B cell (primary cell): ENCODE measurements at regions not wholly inside any gene's neighbourhood (a gene's known extent, or its start where the extent isn't known, plus 50 kb on each side); places are given as distances from the start of the nearest gene placed in this dataset.

Experiments used
- ATAC-seq: fragments of 200-7000 bp; cut with Tn5 transposase; one replicate; pipeline ENCODE4 v1.10.0; 2021; ENCODE audit warnings: low read depth, mild to moderate bottlenecking, moderate number of reproducible peaks, moderate library complexity
- CTCF ChIA-PET: fragments of 350-600 bp; sonication (Branson Sonifier 250); formaldehyde crosslinking; loops from one replicate; lab custom pipeline; 2021; ENCODE audit warnings: antibody characterized with exemption, inconsistent platforms; lab: Charles Lee
- POLR2A ChIA-PET: fragments of 350-600 bp; sonication (Branson Sonifier 250); formaldehyde crosslinking; loops from one replicate; lab custom pipeline; 2021; ENCODE audit warnings: antibody characterized with exemption; lab: Charles Lee
- DNase-seq: peaks from one replicate; pipeline ENCODE4 v3.0.0; 2013
- H2AFZ ChIP-seq: 2 replicates; pipeline ENCODE4 v1.6.1; 2012; ENCODE audit warnings: mild to moderate bottlenecking, low read depth, low read length; ENCODE audit not compliant: insufficient read depth, poor library complexity, severe bottlenecking
- H3K27ac ChIP-seq, 2 donors: 1 replicate in 1 of 2; 2 replicates in 1 of 2; pipeline ENCODE4 v1.5.1; 2012 to 2013; ENCODE audit warnings: low read length in 2 of 2, mild to moderate bottlenecking in 2 of 2, moderate library complexity in 1 of 2
- H3K27me3 ChIP-seq, 4 experiments: fragments of 200-600 bp in 1 of 4; sonication (generic) in 1 of 4; replicated peaks in 1 of 4; 1 replicate in 2 of 4; 2 replicates in 2 of 4; pipeline versions ENCODE4 v1.6.1 to v1.7.0; 2013 to 2016; ENCODE audit warnings: low read length in 3 of 4, mild to moderate bottlenecking in 2 of 4, mixed read lengths in 1 of 4, moderate library complexity in 1 of 4; ENCODE audit not compliant: insufficient read depth in 4 of 4, control insufficient read depth in 3 of 4; ENCODE audit errors: control extremely low read depth in 1 of 4
- H3K36me3 ChIP-seq, 2 experiments: replicated peaks in 1 of 2; 1 replicate in 1 of 2; 2 replicates in 1 of 2; pipeline versions ENCODE4 v1.6.1 to v1.7.1; 2013; ENCODE audit warnings: low read length in 1 of 2; ENCODE audit not compliant: insufficient read depth in 2 of 2, control insufficient read depth in 1 of 2; ENCODE audit errors: control extremely low read depth in 1 of 2, extremely low read depth in 1 of 2
- H3K4me1 ChIP-seq, 2 donors: fragments of 200-600 bp in 1 of 2; sonication (generic) in 1 of 2; 1 replicate in 1 of 2; 2 replicates in 1 of 2; pipeline versions ENCODE4 v1.5.1 to v1.6.1; 2013 to 2017; ENCODE audit warnings: low read length in 2 of 2; ENCODE audit not compliant: control insufficient read depth in 2 of 2, insufficient read depth in 2 of 2
- H3K4me2 ChIP-seq: replicated peaks from 2 replicates; pipeline ENCODE3; 2012; ENCODE audit warnings: mild to moderate bottlenecking, low read depth, low read length; ENCODE audit not compliant: poor library complexity, severe bottlenecking
- H3K4me3 ChIP-seq, 5 experiments: fragments of 200-600 bp in 1 of 5; sonication (generic) in 1 of 5; 1 replicate in 3 of 5; 2 replicates in 2 of 5; pipeline versions ENCODE4 v1.5.1 to v1.7.0; 2011 to 2016; ENCODE audit warnings: low read length in 4 of 5, mild to moderate bottlenecking in 4 of 5, low read depth in 2 of 5, control low read depth in 1 of 5, moderate library complexity in 1 of 5; ENCODE audit not compliant: insufficient read depth in 1 of 5; ENCODE audit errors: control extremely low read depth in 1 of 5, extremely low read depth in 1 of 5
- H3K79me2 ChIP-seq: fragments of 200-600 bp; sonication (generic); one replicate; pipeline ENCODE4 v1.6.0; 2016; ENCODE audit warnings: low read length; ENCODE audit not compliant: control insufficient read depth, insufficient read depth
- H3K9ac ChIP-seq: fragments of 200-600 bp; sonication (generic); 2 replicates; pipeline ENCODE4 v1.6.1; 2017; ENCODE audit warnings: mild to moderate bottlenecking, low read length, moderate library complexity
- H3K9me3 ChIP-seq, 3 donors: one replicate each; pipeline versions ENCODE4 v1.6.1 to v1.7.1; 2013; ENCODE audit warnings: low read length in 2 of 3; ENCODE audit not compliant: control insufficient read depth in 2 of 3, insufficient read depth in 1 of 3; ENCODE audit errors: control extremely low read depth in 1 of 3
- H4K20me1 ChIP-seq: 2 replicates; pipeline ENCODE4 v1.6.0; 2012; ENCODE audit warnings: mild to moderate bottlenecking, low read length; ENCODE audit not compliant: insufficient read depth, control insufficient read depth, poor library complexity, severe bottlenecking
- H3K27ac Mint-ChIP-seq: one replicate; pipeline ENCODE4 v1.8.0; 2021; ENCODE audit warnings: mixed read lengths
- H3K27me3 Mint-ChIP-seq: one replicate; pipeline ENCODE4 v1.8.0; 2021; ENCODE audit warnings: mixed read lengths
- H3K4me1 Mint-ChIP-seq: one replicate; pipeline ENCODE4 v1.8.0; 2021; ENCODE audit warnings: mixed read lengths
- H3K4me3 Mint-ChIP-seq: one replicate; pipeline ENCODE4 v1.8.0; 2021; ENCODE audit warnings: mixed read lengths
- H3K9me3 Mint-ChIP-seq: one replicate; pipeline ENCODE4 v1.8.0; 2022; ENCODE audit warnings: mixed read lengths; ENCODE audit not compliant: insufficient read depth
- EZH2 ChIP-seq: IDR thresholded peaks from 2 replicates; pipeline ENCODE4 v1.6.1; 2012; ENCODE audit warnings: borderline replicate concordance, low read depth, mild to moderate bottlenecking, moderate library complexity, low read length; ENCODE audit not compliant: insufficient read depth, poor library complexity, severe bottlenecking
- WGBS: methylation state at CpG from one replicate; pipeline ENCODE4 v1.1.5; 2013; ENCODE audit warnings: missing lambda C conversion rate; ENCODE audit not compliant: insufficient coverage; 5-methylcytosine and 5-hydroxymethylcytosine counted together
- intact Hi-C: fragments of 100-400 bp; cut with micrococcal nuclease; formaldehyde crosslinking; loops from one replicate; pipeline ENCODE4 v1.10.0; 2022
- TF ChIP-seq, protein P1 (sequence below): fragments of 200-600 bp; IDR thresholded peaks from one replicate; pipeline ENCODE4 v1.8.0; 2022; ENCODE audit warnings: antibody characterized with exemption, mild to moderate bottlenecking

DNA sequence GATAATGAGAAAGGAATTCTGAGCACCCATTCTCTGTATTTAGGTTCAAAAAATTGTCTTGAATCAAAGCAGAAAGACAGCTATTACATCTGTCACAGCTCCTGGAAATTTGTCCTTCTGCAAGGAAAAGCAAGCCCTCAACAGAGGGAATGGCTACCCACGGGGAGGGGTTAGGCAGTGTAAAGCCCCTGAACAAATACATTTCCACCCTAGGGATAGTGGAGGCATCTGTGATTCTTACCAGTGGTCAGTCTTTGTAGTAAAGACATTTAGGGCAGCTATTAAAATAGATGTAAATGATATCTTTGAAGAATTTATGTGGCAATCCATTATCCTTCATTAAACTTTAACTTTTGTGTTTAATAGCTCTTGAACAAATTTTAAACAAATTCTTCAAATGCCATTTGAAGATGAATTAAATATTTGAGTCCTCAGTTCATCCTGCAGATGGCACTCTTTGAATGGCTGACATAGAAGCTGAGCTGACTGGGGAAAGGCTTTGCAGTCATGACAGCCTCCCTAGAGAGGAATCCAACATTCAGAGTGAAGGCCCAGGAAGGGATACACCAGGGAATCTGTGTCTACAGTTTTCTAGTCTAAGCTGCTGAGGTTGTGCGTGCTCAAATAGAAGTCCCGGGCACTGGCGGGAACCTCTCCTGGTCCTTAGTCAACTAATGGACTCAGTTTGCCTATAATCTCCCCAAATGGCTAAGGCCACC is 359.7 kb upstream of the ROPN1 start:
- ATAC-seq: no peak

GRCh38 chr3:124352149-124352539 is 360.2 kb upstream of the ROPN1 start:
- no peaks in the 10 kb centered on the region for H3K79me2 ChIP-seq
- H3K27ac ChIP-seq: no peak overlapping the region
- H3K27ac Mint-ChIP-seq: no peak overlapping the region
- no peaks in the 10 kb centered on the region for H3K4me1 ChIP-seq
- DNase-seq (no peak), ATAC-seq (no peak)
- TF ChIP-seq EZH2: no peak
- TF ChIP-seq, protein P1, sequence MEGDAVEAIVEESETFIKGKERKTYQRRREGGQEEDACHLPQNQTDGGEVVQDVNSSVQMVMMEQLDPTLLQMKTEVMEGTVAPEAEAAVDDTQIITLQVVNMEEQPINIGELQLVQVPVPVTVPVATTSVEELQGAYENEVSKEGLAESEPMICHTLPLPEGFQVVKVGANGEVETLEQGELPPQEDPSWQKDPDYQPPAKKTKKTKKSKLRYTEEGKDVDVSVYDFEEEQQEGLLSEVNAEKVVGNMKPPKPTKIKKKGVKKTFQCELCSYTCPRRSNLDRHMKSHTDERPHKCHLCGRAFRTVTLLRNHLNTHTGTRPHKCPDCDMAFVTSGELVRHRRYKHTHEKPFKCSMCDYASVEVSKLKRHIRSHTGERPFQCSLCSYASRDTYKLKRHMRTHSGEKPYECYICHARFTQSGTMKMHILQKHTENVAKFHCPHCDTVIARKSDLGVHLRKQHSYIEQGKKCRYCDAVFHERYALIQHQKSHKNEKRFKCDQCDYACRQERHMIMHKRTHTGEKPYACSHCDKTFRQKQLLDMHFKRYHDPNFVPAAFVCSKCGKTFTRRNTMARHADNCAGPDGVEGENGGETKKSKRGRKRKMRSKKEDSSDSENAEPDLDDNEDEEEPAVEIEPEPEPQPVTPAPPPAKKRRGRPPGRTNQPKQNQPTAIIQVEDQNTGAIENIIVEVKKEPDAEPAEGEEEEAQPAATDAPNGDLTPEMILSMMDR: no peak
- no peaks in the 10 kb centered on the region for H3K9me3 Mint-ChIP-seq
- no peaks in the 10 kb centered on the region for H3K9me3 ChIP-seq
- ChIA-PET CTCF (no interaction called here), POLR2A (no interaction called here)
- no peaks in the 10 kb centered on the region for H4K20me1 ChIP-seq
- intact Hi-C loops: no loop called here
- no peak overlapping the region for H3K4me2 ChIP-seq
- H3K4me3 Mint-ChIP-seq: no peak overlapping the region
- no peak overlapping the region for H2AFZ ChIP-seq
- no peak overlapping the region for H3K4me3 ChIP-seq
- no peaks in the 10 kb centered on the region for H3K4me1 Mint-ChIP-seq
- no peaks in the 10 kb centered on the region for H3K36me3 ChIP-seq
- peaks cover 20% of the 10 kb centered on the region for H3K27me3 Mint-ChIP-seq
- WGBS: 67% methylated on average over 1 of the region's 3 CpGs
- no peaks in the 10 kb centered on the region for H3K27me3 ChIP-seq
- H3K9ac ChIP-seq: no peak overlapping the region

More for the DNA sequence above, 359.7 kb upstream of the ROPN1 start:
- Histone ChIP-seq H2AFZ (no peak overlapping the region), H3K27ac (no peak overlapping the region), H3K4me1 (no peaks in the 10 kb centered on the region), H3K36me3 (no peaks in the 10 kb centered on the region), H3K4me3 (no peak overlapping the region), H3K4me2 (no peak overlapping the region), H3K9me3 (no peaks in the 10 kb centered on the region), H4K20me1 (no peaks in the 10 kb centered on the region), H3K79me2 (no peaks in the 10 kb centered on the region), H3K9ac (no peak overlapping the region), H3K27me3 (no peaks in the 10 kb centered on the region)
- no peaks in the 10 kb centered on the region for H3K9me3 Mint-ChIP-seq
- CTCF ChIA-PET: no interaction called here
- whole genome bisulfite sequencing: 94% methylated on average over 3 of the region's 4 CpGs
- H3K4me3 Mint-ChIP-seq: no peak overlapping the region
- POLR2A ChIA-PET: no interaction called here
- no peaks in the 10 kb centered on the region for H3K4me1 Mint-ChIP-seq
- no peak for DNase-seq
- H3K27me3 Mint-ChIP-seq: peaks cover 17% of the 10 kb centered on the region
- H3K27ac Mint-ChIP-seq: no peak overlapping the region
- intact Hi-C loops: no loop called here
- TF ChIP-seq, protein P1: no peak
